GM18870 (cell line): ENCODE measurements at regions not wholly inside any gene's neighbourhood (a gene's known extent, or its start where the extent isn't known, plus 50 kb on each side); places are given as distances from the start of the nearest gene placed in this dataset.
A peak's percentile ranks its signal among the peaks of the same experiment; 100 is the strongest.
"Not testable (repeated sequence)": the region's sequence is repeated elsewhere in the genome, so short reads cannot be mapped to it uniquely, and the experiment has no call there.

ENCODE experiments used
- ATAC-seq: cut with Tn5 transposase; IDR thresholded peaks from one replicate; pipeline ENCODE4 v1.9.1; 2021; ENCODE audit warnings: moderate library complexity; ENCODE audit not compliant: unreplicated experiment

DNA sequence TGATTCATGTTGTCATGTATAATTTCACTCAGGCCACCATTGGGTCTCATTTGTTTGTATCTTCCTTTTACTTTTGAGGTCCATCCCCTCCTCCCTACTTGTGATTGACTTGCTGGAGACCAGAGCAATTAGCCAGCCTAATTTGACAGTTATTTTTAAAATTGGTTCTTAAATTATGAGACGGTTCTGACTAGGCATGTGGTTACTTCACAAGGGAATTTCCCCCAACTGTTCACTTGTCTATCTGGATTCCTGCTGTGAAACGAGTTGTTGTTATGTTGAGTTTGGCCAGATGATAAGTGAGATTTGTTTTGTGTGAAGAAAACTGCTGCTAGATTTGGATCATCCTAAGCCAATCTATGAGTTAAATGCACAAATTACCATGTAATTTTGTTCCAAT, 359.1 kb downstream of the BARHL2 start:
- peak; percentile 73 for ATAC-seq

DNA sequence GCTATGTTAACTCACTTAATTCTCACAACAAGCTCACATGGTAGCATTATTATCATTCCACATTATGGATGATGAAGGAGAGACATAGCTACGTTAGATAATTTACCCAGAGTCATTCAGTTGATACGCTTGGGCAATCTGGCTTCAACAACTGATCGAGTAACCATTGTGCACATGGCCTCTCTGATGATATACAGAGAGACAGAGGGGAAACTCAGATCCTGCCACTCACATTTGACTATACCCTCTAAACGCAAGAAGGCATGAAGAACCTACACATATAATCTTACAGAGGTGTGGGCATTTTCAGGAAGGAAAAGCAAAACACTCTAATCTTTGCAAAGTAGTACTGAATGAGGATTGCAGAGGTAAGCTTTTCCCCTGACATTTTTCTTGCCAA, 360.1 kb downstream of the BARHL2 start:
- peak; percentile 37 for ATAC-seq

DNA sequence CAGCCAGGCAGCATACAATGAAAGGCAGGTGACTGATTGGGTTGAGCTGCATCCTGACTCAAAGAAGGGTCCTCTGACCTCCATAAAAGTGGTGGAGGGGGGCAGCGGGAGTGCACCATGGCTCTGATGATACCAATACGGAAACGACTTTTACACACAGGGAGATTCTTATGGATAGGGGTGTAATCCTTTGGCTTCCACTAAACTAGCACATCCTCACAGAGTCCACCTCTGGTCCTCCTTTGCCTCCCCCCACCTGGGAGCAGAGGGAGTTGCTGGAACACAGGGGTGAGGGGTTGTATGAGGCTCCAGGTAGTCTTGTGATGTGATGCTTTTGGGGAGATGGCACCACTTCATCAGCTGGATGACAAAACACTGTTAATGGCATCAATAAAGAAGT, 361.0 kb downstream of the BARHL2 start:
- no peak for ATAC-seq

DNA sequence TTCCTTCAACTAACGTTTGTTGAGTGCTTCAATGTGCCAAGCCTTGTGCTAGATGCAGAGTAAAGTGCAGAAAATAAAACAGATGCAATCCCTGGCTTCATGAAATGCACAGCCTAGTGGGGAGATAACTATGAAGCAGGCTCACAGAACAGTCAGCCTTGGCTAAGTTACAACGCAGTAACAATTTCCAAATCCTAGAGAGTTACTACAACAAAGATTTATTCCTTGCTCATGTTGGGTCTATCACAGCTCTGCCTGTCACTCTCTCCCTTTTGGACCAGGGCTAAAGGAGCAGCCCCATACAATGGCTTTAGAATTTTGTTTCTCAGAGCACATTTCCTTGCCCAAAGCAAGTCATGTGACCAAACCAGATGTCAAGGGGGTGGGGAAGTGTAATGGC, 359.8 kb downstream of the ZNF326 start:
- no peak for ATAC-seq

DNA sequence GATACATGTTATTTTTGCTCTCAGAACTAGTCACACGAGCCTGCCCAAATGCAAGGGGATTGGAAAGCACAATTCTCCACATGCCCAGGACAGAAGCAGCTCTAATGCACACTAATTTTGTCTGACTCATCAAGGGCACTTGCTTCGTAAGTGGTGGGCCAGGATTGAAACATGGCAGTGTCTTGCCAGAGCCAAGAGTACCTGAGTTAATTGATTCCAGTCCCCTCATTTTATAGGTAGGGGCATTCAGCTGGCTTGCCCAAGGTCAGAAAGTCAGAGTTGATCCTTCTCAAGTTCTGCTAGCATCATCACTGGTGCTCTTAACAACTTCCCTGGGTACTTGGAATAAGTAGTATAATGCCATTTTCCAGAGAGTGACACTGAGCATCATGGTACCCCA, 356.1 kb downstream of the ZNF326 start:
- no peak for ATAC-seq

DNA sequence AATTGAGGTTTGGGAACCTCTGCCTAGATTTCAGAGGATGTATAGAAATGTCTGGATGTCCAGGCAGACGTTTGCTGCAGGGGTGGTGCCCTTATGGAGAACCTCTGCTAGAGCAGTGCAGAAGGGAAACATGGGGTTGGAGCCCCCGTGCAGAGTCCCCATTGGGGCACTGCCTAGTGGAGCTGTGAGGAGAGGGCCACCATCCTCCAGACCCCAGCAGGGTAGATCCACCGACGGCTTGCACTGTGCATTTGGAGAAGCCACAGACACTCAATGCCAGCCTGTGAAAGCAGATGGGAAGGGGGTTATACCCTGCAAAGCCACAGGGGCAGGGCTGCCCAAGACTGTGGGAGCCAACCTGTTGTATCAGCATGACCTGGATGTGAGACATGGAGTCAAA, 354.6 kb downstream of the ZNF326 start:
- no peak for ATAC-seq

DNA sequence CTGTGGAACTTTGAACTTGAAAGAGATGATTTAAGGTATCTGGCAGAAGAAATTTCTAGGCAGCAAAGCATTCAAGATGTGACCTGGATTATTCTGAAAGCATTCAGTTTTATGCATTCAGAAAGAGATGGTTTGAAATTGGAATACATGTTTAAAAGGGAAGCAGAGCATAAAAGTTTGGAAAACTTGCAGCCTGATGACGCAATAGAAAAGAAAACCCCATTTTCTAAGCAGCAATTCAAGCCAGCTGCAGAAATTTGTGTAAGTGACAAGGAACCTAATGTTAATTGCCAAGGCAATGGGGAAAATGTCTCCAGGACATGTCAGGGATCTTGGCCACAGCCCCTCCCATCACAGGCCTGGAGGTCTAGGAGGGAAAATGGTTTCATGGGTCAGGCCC, 354.0 kb downstream of the ZNF326 start:
- no peak for ATAC-seq

DNA sequence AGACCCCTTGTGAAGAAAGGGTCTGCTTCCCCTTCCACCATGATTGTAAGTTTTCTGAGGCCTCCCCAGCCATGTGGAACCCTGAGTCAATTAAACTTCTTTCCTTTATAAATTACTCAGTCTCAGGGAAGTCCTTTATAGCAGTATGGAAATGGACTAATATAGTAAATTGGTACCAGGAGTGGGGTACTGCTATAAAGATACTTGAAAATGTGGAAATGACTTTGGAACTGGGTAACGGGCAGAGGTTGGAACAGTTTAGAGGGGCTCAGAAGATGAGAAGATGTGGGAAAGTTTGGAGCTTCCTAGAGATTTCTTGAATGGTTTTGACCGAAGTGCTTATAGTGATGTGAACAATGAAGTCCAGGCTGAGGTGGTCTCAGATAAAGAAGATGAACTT, 353.5 kb downstream of the ZNF326 start:
- not testable (repeated sequence) for ATAC-seq

DNA sequence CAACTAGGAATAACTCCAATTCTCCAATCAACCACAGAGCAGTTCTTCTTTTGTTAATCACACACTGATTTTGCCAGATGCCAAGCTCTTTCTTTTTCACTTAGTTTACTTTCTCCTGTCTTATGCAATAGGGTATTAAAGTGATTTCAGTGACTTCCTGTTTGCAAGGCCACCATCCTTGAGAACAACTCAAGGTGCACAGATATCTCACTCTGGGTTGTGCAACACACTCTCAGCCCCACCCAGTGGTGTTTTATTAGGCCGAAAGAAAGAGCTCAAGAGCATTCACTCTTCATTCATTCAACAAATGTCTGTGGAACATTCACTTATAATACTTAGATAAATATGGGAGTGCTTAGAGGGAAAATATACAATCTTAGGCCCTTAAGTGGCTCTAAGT, 352.5 kb downstream of the ZNF326 start:
- no peak for ATAC-seq

DNA sequence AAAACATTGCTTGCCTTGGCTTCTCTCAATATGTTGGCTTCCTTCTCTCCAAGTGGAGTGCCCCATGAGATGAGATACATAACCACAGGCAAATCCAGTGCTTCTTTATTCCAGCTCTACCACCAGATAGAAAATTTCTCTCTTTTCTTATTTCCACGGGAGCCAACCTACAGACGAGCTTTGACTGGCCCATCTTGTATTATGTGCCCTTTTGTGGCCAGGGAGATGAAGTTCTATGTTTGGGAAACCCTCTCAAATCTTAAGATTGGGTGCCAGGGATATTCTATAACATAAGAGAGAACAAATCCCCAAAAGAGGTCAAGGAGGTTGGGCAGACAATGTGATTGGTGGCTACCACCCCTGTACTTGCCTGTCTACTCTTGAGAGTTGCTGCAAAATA, 351.8 kb downstream of the ZNF326 start:
- ATAC-seq, result no peak

DNA sequence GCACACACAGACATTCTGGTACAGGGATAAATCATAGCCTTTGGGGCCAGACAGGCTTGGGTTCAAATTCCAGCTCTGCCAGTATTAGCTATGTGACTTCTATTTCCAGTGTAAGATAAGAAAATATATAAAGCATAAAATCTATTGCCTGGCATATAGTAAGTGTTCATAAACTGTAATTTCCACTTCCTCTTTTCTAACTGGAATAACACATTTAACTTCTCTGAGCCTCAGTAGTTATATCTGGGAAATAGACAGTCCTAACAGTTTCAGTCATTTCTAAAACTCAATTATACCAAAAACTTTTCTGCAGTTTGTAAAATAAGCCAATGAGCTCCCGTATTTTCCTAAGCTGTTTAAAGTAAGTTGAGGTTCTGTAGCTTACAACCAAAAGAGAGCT, 351.4 kb downstream of the ZNF326 start:
- ATAC-seq, result no peak

DNA sequence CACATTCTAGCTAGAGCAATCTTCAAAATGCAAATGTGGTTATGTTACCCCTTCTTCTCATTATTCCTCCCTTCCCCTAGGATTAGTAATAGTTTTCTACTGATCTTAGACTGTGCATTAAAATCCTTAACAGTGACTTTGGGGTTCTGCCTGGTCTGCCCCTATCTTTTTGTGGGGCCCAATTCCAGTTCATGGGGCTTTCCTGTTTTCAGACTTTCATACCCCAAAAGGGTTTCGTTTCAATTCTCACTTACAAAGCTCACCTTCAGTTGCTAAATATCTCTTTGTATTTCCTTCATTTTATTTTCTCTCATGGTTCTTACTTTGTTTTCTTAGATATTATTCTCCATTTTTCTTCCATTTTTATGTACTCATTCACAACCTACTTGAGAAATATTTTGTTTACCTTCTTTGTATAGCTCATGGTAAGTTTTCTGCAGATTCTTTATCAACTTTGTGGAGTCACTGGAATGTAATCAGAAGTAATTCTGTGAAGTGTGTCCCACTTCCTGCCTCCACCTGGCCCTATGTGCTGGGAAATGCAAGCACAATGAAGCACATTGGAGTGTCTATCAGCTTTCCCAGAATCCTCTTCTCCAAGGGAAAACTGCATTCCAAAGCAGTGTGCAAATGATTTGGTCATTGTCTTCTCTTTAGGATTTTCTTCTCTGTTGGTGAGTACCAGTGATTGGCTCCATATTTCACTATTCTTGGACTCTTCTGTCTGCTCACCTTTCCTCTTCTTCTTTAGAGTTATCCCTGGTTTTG, 350.2 kb downstream of the ZNF326 start:
- ATAC-seq, result no peak

DNA sequence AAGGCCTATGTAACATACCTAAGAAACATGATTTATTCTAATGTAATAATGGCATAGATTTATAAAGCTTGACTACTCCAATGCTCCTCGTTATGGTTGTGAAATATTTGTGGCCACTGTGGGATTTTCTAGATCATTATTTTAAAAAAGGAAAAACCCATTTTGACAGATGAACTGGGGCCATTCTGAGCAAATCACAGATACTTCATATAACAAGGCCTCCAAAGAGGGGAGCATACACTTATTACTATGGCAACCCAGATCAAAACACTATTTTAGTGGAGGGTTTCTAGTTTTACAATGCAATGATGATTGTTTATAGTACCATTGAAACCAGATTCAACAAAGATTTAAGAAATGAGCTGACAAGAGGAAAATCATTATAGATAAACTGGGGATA, 346.6 kb downstream of the ZNF326 start:
- ATAC-seq, result no peak

DNA sequence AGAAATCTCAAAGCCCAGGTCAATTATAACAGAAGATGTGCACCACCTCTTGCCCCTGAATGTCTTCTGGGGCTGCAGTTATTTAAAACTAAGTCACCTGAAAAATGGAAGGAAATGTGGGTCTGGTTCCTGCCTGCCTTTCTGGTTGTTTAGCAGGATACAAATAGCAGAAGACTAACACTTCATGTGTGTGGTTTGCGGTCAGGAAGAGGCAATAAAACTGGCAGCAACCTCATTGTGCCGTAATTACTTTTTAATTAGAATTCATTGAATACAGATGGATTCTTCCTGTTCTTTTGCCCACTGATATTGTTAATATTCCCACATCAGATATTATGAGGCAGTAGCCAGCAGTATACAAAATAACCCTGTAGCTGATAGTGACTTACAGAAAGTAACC, 345.7 kb downstream of the ZNF326 start:
- no peak for ATAC-seq

DNA sequence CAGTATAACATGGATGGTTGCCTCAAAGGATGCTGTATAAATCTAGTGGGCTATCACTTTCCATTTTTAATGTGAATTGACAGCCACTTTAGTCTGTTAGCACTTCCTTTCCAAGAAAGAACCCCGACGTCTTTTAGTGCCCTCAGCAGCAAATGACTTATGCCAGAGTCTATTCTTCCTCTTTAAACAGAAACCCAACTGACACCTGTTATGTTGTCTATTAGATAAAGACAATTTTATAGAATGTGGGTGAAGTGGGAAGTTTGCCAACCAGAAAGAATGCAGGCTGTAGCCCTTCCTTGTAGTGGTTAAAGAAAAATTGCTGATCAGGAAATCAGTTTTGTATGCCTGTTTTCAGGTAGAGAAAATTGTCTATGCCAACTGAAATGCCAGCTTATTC, 344.9 kb downstream of the ZNF326 start:
- no peak for ATAC-seq

DNA sequence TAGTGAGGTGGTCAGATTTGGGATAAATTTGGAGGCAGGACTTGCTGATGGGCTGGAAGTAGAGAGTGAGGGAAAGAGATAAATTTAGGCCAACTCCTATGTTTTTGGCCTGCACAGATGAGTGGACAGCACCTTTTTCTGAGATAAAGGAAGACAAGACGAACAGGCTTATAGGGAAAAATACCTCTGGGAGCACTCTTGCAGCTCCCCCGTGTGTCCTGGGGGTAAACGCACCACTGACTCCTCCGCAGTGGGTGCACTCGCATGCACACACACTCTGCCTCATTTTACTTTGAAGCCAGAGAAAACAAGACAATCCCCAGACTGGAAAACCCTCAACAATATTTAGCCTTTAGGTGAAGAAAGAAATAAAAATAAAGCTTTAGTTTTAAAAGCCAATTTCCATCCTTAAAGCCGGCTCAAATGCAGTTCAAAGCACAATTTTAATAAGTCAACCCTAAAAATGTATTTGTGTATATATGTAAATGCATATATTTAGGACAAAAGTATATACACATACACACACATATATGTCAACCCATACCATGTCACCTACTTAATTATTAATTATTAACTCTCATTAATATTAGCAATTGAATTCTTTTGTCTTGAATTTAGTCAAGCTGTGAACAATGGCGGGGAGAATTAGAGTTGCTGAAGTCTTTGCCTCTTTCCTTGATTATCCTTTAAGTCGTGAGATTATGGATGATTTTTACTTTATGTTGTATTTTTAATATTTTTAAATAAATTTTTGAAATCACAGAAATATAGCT, 341.8 kb downstream of the ZNF326 start:
- no peak for ATAC-seq

DNA sequence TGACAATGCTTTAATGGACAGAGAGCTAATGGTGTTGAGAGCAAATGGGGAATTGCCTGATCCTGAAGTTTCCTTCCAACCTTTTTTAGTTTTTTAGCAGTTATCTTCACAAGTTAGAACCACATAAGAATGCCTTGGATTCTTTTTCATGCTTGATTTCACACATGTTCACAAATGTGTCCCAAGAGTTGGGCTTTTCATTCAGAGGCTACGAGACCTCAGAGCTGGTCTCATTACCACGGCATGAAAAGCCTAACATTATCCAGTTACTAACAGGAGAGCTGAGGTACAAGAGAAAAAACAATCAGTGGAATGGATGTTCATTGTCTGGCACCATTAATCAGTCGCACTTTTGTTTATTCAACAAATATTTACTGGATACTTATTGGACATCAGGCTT, 340.6 kb downstream of the ZNF326 start:
- ATAC-seq, result no peak

DNA sequence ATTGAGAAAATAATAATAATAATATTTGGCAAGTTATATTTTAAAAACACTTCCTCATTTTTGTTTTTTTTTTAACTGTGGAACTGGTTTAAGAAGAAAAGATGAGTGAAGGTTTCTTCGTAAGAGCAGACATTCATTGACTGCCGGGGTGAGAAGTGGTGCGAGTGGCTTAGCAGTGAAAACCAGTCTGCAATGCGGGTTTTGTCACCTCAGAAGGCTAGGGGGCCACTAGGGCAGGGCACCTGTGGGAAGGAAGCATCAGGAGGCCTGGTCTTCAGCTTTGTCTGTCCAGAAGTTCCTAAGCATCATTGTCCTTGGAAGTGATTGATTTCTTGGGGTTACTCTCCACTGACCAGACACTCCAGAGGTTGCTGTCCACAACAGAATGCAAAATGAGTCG, 339.2 kb downstream of the ZNF326 start:
- no peak for ATAC-seq

DNA sequence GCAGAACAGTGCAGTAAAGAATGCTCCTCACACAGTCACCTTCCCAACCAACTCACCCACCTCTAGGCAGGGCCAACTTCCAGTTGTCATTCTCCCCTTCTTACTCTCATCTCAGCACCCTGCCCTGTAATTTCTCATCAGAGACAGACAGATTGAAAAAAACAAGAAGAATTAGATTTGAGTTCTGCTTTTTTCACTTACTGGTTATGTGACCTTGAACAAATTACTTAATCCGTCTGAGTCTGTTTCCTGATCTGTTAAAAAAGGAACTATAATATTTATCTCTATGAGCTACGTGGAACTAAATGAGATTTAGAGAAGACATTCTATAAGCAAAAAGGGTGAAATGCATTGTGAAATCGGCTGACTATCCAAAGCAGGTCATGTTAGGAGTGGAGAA, 330.3 kb downstream of the ZNF326 start:
- no peak for ATAC-seq

DNA sequence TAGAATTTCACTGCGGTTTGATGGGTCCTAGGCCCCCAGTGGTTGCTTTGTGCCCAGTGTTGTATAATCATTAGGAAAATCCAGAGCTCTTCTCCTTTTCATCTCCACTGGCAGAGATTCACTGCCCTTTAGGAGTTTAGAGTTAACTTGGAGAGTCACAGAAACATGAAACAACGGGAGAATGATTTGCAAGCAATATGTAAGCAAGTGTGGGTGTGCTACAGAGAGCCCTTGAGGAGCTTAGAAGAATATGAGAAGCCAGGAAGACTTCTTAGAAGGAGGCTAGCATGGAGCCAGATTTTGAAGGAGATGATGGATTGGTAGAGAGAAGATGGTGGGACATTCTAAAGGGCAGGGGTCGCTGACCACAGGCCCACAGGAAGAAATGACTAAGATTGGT, 327.3 kb downstream of the ZNF326 start:
- no peak for ATAC-seq

DNA sequence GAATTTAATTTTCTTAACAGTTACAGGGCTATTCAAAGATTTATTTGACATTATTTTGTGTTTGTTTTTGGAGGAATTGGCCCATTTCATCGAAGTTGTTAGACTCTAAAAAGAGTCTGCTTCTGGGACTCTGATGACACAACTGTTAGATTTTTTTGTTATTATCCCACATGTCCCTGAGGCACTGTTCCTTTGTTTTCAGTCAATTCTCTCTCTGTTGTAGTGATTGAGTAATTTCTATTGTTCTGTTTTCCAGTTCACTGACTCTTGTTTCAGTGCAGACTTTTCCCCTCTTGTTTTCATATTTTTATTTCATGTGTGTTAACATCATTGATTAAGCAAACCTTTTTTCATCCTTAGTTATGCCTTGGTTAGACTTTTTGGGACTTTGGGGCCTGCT, 325.0 kb downstream of the ZNF326 start:
- no peak for ATAC-seq

DNA sequence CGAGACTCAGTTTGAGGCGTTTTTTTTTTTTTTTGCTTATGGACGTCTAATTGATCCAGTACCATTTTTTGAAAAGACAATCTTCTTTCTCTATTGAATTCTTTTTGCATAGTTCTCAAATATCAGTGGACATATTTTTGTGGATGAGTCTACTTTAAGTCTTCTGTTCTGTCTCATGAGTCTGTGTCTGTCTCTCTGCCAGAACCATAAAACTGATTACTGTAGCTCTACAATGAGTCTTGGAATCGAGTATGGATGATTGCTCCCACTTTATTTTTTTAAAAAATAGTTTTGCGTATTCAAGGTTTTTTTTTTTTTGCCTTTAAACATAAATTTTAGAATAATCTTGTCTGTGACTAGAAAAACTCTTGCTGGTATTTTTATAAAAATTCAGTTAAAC, 323.5 kb downstream of the ZNF326 start:
- no peak for ATAC-seq

DNA sequence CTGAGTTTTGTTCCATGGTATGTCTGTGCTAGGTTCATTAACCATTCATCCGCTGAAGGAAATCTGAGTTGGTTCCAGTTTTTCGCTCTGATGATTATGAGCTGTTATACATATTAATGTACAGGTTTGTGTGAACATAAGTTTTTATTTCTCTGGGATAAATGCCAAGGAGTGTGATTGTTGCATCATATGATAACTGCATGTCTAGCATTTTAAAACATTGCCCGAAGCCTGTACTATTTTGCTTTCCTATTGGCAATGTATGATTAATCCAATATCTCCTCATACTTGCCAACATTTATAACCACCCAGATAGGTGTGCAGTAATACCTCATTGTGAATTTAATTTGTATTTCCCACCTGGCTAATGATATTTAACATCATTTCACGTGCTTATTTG, 322.7 kb downstream of the ZNF326 start:
- no peak for ATAC-seq
